Activated T-cell treated with anti-CD3 and anti-CD28 coated beads, Interleukin-2, amount 50 U/mL, for 48 hours (primary cell): ENCODE measurements at regions not wholly inside any gene's neighbourhood (a gene's known extent, or its start where the extent isn't known, plus 50 kb on each side); places are given as distances from the start of the nearest gene placed in this dataset.

Experiments
- DNase-seq, 2 experiments: peaks; one replicate each; pipeline ENCODE4 v3.0.0-alpha.2; 2020

DNA sequence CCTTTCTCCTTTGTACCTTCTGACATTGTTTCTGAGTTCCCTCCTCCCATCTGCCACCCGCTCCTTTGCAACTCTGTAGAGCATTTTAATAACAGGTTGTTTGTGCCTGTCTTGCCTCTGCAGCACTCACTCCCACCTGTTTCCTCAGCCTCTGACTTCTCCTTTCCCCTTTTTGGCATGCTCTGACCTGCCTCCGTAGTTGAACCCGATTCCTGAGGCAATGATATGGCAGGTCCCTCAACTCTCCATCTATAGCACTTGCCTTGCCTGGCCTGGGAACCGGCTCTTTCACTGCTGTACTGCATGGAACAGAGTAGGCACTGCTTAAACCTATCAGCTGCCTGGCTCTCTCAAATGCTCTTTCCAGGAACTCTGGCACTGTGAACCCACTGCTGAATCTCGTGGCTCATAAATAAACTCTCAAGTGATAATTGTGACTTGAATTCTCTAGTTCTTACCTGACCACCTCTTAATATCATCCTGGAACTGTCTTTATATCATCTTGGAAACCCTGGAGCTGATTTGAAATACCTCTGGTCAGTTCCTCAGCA is 50.3 kb downstream of the UTRN start:
- DNase-seq: no peak

DNA sequence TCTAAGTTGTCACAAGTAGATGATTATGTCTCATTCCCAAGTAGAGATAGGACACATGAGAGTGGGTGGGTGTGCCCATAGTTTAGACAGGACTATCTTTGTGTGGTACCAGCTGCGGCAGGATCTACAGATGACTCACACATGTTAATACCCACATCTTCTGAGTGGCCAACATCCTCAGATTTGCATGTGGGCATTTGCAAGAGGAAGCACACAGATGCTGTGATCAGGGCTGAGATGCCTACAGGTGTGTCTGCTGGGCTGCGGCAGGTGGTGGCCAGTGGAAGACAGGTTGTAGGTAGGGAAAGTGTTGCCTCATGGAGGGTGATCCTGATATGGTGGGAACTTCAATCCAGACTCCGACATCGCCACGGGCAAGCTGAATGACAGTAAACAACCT is 50.8 kb downstream of the UTRN start:
- no peak for DNase-seq

DNA sequence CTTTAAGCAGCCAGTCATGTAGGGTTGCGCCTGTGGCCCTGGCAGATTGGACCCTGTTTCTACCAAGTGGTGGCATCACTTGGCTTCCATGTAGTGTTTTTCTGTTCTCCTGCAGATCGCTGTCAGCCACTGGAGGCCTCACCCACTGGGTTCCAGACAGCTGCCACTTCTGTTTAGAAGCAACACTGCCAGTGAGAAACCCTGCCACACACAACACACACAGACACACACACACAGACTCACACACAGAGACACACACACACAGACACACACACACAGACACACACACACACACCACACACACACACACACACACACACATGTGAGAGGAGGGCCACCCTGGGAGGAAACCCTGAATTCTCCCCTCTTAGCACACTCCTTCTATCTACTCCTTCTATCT is 51.8 kb downstream of the UTRN start:
- DNase-seq: no peak

DNA sequence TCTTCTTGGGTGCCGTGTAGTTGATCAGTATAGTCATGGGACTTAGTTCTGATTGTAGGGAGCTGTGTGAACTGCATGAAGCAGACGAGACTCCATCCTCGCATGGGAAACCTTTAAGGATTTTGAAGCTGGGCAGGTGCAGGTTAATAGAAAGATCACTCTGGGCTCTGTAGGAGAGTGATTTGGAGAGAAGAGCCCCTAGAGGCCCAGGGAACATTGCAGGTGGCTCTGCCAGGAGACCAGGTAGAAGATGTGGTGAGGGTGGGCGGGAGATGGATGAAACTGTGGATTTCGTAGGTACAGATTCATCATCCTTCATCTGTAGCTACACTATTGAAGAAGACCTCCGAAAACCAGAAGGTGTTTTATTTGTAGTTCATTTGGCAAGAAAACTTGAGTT is 53.3 kb downstream of the UTRN start:
- DNase-seq: no peak

DNA sequence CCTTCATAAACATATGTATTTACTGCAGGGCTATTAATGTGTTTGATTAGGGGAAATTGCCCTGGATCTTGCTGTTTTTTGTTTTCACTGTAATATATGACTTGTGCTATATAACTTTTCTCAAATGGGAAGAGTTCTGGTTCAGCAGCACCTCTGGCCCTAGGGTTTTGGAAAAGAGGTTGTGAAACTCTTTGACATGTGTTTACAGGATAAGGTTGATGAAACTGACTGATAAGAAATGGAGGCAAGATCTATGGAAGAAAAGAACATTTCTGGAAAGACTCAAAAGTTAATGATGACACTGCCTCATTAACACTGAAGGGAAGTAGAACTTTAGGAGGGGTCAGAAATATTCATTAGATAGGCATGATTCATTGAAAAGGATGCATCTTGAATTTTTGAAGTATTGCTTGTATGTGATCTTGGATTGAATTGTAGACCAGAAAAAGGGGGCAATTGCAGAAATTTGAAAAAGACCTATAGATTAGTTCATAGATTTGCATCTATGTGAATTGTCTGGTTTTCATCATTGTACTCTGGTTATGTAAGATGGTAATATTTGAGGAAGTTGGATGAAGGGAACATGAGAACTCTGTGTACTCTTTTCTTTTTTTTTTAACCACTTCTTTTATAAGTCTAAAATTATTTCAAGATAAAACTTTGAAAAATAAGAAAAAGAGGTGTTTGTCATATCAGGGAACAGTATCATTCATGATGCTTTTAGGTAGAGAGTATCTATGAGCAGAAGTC is 54.0 kb downstream of the UTRN start:
- DNase-seq: no peak

DNA sequence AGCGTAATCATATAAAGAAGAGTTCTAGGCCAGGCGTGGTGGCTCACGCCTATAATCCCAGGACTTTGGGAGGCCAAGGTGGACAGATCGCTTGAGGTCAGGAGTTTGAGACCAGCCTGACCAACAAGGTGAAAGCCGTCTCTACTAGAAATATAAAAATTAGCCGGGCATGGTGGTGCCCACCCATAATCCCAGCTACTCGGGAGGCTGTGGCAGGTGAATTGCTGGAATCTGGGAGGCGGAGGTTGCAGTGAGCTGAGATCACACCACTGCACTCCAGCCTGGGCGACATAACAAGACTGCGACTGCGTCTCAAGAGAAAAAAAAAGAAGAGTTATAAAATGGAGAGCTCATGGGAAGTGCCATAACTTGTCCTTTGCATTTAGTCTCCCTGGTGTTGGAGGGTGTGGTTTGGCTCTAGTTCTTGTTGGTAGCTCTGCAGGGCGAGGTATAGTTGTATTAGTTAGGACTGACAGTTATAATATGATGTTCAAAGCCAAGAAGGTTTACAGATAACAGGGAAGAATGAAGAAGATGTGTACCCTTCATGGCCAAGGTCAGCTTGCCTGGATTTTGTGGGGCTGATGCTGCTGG is 54.8 kb downstream of the UTRN start:
- DNase-seq: no peak

DNA sequence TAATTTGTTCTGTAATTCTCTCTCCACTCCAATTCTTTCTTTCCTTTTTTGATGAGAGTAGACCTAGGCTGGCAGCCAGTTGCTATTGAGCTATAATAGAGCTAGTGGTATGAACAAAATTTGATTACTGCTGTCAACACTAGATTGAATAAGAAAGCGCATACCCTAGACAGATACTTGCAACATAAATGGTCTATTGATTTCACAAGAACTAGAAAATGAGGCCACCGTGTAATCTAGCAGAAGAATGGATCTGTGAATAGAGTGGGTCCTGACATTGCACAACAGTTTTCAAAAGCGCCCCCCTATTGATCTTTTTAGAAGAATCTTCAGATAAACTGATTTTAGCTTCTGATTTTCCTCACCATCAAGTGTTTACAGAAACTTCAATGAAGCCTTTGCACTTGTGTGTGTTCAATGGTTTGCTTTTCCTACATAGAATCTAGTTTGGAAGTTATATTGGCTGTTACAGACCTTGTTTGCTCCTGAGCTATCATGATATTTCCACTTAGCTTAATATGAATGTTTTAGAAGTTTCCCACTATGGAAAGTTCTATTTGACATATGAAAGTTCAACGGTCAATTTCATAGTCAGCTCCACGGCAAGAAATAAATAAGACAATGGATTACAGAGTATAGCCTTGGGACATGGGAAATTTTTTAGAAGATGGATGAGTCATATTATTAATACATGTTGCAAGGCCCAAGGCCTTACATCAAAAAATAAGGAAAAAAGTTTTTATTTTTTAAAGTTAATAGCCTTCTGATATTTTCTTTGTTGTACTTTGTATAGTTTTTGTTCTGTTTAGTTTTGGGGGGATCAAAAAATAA is 55.6 kb downstream of the UTRN start:
- no peak for DNase-seq

DNA sequence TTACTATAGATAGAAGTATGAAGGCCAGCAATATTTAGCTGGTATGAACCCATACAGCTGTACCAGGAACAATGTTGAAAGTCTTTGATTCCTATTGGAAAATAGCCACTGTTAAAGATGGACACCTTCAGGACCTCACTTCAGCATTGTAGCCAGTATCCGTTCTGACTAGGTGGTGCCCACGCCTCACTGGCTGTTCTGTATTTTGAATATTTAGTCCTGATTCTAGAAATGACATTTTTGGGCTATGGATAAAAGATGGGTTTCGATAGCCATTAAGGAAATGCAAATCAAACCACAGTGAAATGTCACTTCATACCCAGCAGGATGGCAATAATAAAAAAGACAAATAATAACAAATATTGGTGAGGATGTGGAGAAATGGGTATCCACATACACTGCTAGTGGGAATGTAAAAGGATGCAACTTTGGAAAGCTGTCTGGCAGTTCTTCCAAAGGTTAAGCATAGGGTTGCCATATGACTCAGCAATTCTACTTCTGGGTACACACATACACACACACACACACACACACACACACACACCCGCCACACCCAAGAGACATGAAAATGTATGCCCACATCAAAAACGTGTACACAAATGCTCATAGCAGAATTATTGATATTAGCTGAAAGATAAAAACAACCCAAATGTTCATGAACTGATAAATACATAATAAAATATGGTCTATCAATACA is 56.8 kb downstream of the UTRN start:
- DNase-seq: no peak

DNA sequence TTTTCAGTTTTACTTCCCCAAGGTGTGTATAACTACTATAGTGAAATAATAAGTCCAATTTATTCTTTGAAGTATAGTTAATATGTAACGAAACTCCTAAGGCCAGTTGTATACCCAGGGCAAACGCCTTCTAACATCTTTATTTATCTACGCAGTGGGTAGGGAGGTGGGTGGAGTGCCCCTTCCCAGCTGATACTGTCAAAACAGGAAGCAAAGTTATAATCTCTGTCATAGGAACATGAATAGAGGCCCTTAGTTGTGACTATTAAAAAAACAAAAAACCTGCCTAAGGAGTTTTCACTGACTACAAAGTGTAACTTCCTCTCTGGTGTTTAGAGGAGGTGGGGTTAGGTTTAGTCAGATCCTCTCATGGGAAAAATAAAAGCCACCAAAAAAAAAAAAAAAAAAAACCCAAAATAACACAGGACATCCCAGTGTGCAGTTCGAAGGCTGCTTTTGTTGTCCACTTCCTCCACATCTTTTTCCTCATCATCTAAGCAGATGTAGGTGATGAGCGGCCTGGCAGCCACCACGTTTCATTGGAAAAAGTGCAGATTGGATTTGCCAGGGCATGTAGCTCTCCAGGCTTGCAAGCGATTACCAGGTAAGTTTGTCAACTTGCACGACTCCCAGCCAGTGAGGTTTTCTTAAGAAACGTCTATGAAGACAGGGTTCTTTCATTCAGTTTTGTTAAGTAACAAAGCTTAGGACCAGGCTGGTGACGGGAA is 58.7 kb downstream of the UTRN start:
- peak in 1 of 2 experiments; percentile 57 for DNase-seq

DNA sequence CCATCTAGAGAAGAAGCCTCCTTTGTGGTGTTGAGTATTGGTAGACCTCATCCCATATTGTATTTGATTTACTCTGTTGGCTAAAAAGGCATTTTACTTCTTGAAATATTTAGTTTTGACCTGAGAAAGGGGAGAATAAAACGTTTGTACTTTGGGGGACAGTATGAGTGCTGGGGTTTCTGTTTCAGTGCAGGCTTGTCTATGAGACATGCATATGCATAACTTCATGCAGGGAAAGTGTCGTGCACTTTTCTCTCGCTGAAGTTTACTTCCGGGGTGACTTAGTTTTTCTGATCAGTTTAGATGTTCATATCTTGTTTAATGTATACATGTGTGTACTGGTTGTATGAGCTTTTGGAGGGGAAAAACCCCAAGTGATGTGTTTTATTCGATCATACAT is 59.5 kb downstream of the UTRN start:
- no peak for DNase-seq

DNA sequence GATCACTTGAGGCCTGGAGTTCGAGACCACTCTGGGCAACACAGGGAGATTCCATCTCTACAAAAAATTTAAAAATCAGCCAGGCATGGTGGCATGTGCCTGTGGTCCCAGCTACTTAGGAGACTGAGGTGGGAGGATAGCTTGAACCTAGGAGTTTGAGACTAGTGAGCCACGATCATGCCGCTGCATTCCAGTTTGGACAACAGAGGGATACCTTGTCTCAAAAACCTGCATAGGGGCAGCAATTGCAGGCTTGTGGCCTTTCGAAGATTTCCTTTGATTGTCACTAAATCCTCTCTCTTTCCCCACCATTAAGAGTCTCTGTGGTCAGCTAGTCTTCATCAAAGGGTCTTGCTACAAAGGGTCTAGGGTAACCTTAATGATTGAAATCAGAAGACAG is 60.3 kb downstream of the UTRN start:
- no peak for DNase-seq

DNA sequence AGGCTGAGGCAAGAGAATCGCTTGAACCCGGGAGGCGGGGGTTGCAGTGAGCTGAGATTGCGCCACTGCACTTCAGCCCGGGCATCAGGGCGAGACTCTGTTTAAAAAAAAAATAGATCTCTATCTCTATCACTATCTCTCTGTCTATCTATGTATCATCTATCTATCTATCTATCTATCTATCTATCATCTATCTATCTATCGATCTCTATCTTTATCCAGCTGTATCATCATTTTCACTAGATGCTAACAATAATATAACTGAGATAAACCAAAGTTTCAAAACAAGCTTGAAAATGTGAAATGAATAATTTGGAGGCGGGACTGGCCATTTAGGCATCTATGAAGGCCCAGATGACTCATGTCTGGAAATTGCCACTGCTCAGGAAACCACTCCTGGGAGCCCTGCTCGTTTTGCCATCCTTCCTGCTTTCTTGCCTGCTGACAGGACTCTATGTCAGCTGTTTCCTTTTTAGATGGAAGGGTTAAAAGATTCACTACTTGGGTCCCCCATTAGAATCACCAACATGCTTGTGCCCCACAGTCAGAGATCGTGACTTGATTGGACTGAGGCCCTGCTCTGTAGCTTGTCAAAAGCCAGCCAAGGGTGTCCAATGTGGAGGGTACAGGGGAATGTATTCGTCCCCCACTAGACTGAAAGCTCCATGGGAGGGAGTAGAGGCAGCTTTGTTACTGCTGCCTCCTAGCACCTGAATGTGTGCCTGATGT is 61.7 kb downstream of the UTRN start:
- DNase-seq: no peak

DNA sequence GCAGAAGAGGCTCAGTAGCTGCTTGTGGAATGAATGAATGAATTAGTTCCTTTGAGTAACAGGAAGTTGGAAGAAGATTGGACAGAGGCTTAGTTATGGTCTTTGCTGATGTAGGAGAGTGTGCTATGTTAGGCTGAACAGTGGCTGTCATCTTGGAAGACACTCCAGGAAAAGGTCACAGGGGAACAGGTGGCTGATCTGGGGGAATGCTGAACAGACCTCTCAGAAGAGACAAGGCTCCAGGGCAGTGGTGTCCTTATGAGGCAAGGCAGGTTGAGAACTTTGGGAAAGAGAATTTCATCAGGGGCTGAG is 62.3 kb downstream of the UTRN start:
- no peak for DNase-seq

DNA sequence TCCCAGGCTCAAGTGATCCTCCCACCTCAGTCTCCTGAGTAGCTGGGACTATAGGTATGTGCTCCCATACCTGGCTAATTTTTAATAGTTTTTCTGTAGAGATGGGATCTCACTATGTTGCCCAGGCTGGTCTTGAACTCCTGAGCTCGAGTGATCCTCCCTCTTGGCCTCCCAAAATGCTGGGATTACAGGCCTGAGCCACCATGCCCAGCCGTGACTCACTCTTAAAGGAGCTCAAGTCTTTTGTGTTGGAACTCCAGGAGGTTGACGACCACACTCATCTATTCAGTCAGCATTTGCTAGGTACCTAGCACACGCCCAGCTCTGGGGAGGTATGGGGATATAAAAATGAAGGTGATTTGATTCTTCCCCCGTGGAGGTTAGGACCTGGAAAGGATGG is 62.8 kb downstream of the UTRN start:
- DNase-seq: no peak

DNA sequence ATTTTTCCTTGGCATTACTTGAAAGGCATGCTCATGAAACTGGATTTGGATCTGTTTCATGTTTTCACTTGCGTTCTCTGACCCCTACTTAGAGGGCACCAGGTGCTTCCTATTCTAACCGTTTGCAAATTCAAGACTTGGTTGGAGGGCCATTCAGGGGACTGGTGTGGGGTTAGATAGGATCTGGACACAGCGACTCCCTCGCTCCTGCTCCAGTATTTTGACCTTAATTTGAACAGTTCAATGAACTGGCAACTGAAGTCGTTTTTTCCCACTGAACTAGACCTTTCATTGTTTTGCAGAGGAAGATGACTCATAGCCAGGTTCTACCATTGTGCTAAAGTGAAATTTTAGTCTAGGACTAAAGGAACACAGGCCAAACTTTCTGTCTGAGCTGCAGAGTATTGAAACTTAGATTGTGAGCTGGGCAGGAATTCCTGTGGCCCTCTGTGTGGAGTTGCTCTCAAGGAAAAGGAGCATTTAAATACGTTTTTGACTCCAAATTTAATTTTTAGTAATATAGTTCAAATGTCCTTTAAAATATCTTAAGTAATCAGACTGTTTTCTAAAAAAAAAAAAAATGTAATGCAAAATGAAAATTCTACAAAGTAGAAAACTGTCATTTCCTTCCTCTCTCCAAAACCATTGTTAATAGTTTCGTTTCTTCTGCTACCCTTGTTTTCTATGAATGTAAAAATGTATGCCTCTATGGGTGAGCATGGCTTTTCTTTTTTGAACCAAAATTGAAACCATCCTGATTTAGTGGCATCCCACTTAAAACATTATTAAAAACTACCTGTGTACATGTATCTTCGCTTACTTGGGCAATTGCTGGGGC is 64.8 kb downstream of the UTRN start:
- DNase-seq: no peak

DNA sequence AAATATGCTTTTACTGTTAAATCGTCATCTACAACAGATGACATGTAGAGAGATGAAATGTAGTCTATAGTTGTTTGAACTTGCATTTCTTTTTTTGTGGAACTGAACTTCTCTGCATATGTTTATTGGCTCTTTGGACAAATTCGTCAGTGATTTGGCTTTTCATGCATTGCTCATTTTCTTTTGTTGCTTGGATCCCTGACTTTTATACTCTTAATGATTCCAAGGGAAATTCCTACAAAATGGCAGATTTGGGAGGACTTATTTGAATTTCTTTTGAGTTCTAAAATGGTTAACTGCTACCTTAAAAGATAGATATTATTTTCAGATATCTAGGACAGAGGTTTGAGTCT is 65.4 kb downstream of the UTRN start:
- DNase-seq: no peak

DNA sequence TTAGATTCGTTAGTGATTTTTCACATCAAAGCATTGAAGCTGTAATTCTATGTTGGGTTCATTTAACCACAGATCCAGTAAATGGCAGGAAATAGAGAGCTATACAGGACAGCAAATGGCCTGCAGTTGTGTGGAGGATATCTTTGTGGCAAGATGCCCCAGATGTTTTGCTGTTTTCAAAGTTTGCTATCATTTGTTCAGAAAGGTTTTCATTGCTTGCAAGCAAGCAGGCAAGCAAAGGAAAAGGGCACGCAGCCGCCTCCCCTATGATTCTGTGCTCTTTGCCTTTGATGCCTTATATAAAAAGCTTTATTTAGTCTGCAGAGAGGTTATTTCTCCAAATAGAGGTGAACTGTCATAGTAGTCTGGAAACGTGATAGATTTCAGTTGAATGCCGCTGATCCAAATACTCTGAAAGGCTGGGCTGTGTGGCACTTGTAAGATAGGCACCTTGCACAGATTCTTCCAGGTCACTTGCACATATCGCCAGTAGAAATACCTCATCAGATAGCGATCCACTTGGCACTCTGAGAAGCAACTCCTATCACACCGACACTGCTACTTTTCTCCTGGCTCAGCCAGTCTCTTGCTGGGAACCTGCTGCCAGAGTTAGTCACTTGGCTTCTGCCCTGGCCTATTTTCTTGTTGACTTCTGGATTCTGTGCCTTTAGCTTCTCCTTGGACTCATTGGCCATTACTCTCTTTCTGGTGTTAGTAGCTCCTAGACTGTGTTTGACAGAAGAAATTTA is 66.4 kb downstream of the UTRN start:
- no peak for DNase-seq

DNA sequence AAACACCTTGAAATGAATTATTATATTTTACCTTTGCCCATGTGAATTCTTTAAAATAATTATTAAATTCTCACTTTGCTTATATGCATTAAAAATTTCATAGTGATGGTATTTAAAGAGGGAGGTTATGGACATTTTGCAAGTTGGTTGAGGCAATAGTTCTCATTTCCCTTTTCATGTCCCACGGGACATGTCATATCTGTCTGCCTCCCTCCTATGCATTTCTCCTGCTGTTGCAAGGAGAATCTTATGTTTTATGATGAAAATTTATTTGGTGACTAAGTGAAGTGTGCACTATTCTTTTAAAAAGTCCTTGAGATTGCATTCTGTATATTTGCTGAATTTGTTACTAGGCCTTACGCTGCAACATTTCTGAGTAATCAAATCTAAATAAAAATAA is 67.2 kb downstream of the UTRN start:
- no peak for DNase-seq

DNA sequence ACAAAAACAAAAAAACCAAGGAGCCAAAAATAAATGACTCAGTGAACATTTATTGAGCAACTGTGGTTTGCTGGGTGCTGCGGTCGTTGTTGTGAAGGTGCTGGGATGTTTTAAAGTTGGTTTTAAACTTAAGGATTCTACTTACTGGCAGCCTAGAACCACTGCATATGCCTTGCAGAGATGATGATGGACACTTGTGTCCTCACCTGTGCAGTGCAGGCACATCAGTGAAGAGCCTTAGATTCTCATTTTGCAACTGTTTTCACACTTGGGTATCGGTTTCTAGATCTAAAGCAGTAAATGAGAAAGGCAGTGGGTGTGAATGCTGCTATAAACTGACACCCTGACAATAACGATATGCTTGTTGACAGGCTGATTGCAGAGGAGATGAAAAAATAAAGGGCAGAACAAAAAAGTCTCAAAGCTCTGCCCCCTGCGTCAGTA is 68.8 kb downstream of the UTRN start:
- no peak for DNase-seq

DNA sequence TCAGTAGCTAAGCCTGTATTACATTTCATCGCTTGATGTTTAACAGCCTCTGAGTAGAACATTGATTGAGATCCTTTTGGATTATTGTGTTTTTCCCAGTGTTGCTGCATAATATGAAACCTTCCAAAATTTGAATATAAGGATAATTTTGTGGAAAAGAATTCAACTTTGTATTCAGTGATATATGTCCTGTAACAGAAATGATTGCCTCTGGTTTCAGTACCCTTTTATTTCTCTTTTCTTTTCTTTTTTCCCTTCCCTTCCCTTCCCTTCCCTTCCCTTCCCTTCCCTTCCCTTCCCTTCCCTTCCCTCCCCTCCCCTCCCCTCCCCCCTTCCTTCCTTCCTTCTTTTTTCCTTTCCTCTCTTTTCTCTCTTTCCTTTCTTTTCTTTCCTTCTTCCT is 74.6 kb downstream of the UTRN start:
- DNase-seq: no peak
